H9 (cell line): ENCODE measurements at regions not wholly inside any gene's neighbourhood (a gene's known extent, or its start where the extent isn't known, plus 50 kb on each side); places are given as distances from the start of the nearest gene placed in this dataset.

Source experiments
- DNase-seq: peaks from one replicate; pipeline ENCODE4 v3.0.0-alpha.2; 2017
- H2AFZ ChIP-seq: one replicate; pipeline ENCODE4 v1.6.1; 2013; ENCODE audit warnings: mild to moderate bottlenecking, low read length, control low read depth, moderate library complexity
- H2AK5ac ChIP-seq: 2 replicates; pipeline ENCODE4 v1.6.1; 2013; ENCODE audit warnings: low read length, control low read depth, mixed read lengths; ENCODE audit not compliant: insufficient read length
- H2BK120ac ChIP-seq: one replicate; pipeline ENCODE4 v1.6.1; 2013; ENCODE audit warnings: low read depth, mild to moderate bottlenecking, low read length, control low read depth, inconsistent platforms; ENCODE audit not compliant: poor library complexity, severe bottlenecking
- H2BK12ac ChIP-seq: 2 replicates; pipeline ENCODE4 v1.6.1; 2013; ENCODE audit warnings: low read length, control low read depth, mixed read lengths, low read depth; ENCODE audit not compliant: insufficient read length
- H2BK15ac ChIP-seq: 2 replicates; pipeline ENCODE4 v1.6.1; 2013; ENCODE audit warnings: low read depth, low read length, control low read depth
- H2BK20ac ChIP-seq: one replicate; pipeline ENCODE4 v1.6.1; 2013; ENCODE audit warnings: low read depth, mild to moderate bottlenecking, low read length, control low read depth, inconsistent platforms; ENCODE audit not compliant: poor library complexity, severe bottlenecking
- H2BK5ac ChIP-seq: 2 replicates; pipeline ENCODE4 v1.6.1; 2013; ENCODE audit warnings: low read length, control low read depth, mixed read lengths; ENCODE audit not compliant: insufficient read length
- H3K14ac ChIP-seq: 2 replicates; pipeline ENCODE4 v1.6.1; 2013; ENCODE audit warnings: low read length, control low read depth; ENCODE audit not compliant: insufficient read depth
- H3K18ac ChIP-seq: 2 replicates; pipeline ENCODE4 v1.6.1; 2013; ENCODE audit warnings: low read depth, mild to moderate bottlenecking, mixed read lengths, low read length, control low read depth; ENCODE audit not compliant: insufficient read length
- H3K23ac ChIP-seq: 2 replicates; pipeline ENCODE4 v1.6.1; 2013; ENCODE audit warnings: low read length, control low read depth, mixed read lengths, low read depth; ENCODE audit not compliant: insufficient read length
- H3K23me2 ChIP-seq: 2 replicates; pipeline ENCODE4 v1.6.1; 2013; ENCODE audit warnings: low read depth, mild to moderate bottlenecking, mixed read lengths, low read length, control low read depth; ENCODE audit not compliant: insufficient read length, poor library complexity, severe bottlenecking
- H3K27ac ChIP-seq: 2 replicates; pipeline ENCODE4 v1.5.1; 2013; ENCODE audit warnings: low read length, control low read depth, mixed read lengths, low read depth; ENCODE audit not compliant: insufficient read length
- H3K27me3 ChIP-seq: 2 replicates; pipeline ENCODE4 v1.6.1; 2013; ENCODE audit warnings: low read length, control low read depth, inconsistent platforms; ENCODE audit not compliant: insufficient read depth
- H3K4ac ChIP-seq: 2 replicates; pipeline ENCODE4 v1.6.1; 2013; ENCODE audit warnings: low read depth, mild to moderate bottlenecking, control low read depth, inconsistent platforms, low read length, moderate library complexity
- H3K4me1 ChIP-seq: 2 replicates; pipeline ENCODE4 v1.6.1; 2013; ENCODE audit warnings: low read length, control low read depth, inconsistent platforms; ENCODE audit not compliant: insufficient read depth
- H3K4me2 ChIP-seq: 2 replicates; pipeline ENCODE4 v1.6.1; 2013; ENCODE audit warnings: low read length, control low read depth, mixed read lengths; ENCODE audit not compliant: insufficient read length, insufficient read depth
- H3K56ac ChIP-seq: 2 replicates; pipeline ENCODE4 v1.6.1; 2013; ENCODE audit warnings: low read depth, mild to moderate bottlenecking, mixed read lengths, low read length, control low read depth; ENCODE audit not compliant: insufficient read length
- H3K79me1 ChIP-seq: 2 replicates; pipeline ENCODE4 v1.6.1; 2013; ENCODE audit warnings: low read depth, mild to moderate bottlenecking, moderate library complexity, low read length, control low read depth, inconsistent platforms; ENCODE audit not compliant: insufficient read depth, poor library complexity, severe bottlenecking
- H3K79me2 ChIP-seq: 2 replicates; pipeline ENCODE4 v1.6.1; 2013; ENCODE audit warnings: low read length, control low read depth, inconsistent platforms; ENCODE audit not compliant: insufficient read depth
- H3K9ac ChIP-seq: 2 replicates; pipeline ENCODE4 v1.6.1; 2013; ENCODE audit warnings: low read length, control low read depth, mixed read lengths; ENCODE audit not compliant: insufficient read length; ENCODE audit errors: extremely low read depth
- H3K9me3 ChIP-seq: one replicate; pipeline ENCODE4 v1.6.1; 2013; ENCODE audit warnings: low read depth, low read length, inconsistent platforms; ENCODE audit not compliant: control insufficient read depth
- H3T11ph ChIP-seq: one replicate; pipeline ENCODE4 v1.6.1; 2013; ENCODE audit warnings: mild to moderate bottlenecking, low read length, control low read depth, inconsistent platforms
- H4K20me1 ChIP-seq: one replicate; pipeline ENCODE4 v1.6.1; 2013; ENCODE audit not compliant: control insufficient read depth, insufficient read length, insufficient read depth
- H4K5ac ChIP-seq: 2 replicates; pipeline ENCODE4 v1.6.1; 2013; ENCODE audit warnings: low read depth, mild to moderate bottlenecking, mixed read lengths, low read length, control low read depth; ENCODE audit not compliant: insufficient read length
- H4K8ac ChIP-seq: replicated peaks from 2 replicates; pipeline ENCODE4 v1.6.1; 2013; ENCODE audit warnings: low read length, control low read depth, mixed read lengths, low read depth; ENCODE audit not compliant: insufficient read length
- H4K91ac ChIP-seq: 2 replicates; pipeline ENCODE4 v1.6.1; 2013; ENCODE audit warnings: low read depth, mild to moderate bottlenecking, moderate library complexity, mixed read lengths, low read length, control low read depth; ENCODE audit not compliant: insufficient read length
- H3K27ac Mint-ChIP-seq, 3 experiments: 2 replicates in 2 of 3; 3 replicates in 1 of 3; pipeline ENCODE4 v1.8.0; 2020 to 2021; ENCODE audit warnings: mixed read lengths in 3 of 3, mild to moderate bottlenecking in 1 of 3, moderate library complexity in 1 of 3
- H3K27me3 Mint-ChIP-seq: 2 replicates; pipeline ENCODE4 v1.8.0; 2021; ENCODE audit warnings: low read depth, mild to moderate bottlenecking, moderate library complexity, mixed read lengths
- H3K36me3 Mint-ChIP-seq, 3 experiments: 2 replicates in 2 of 3; 3 replicates in 1 of 3; pipeline ENCODE4 v1.8.0; 2020 to 2021; ENCODE audit warnings: low read depth in 3 of 3, mixed read lengths in 3 of 3; ENCODE audit not compliant: insufficient read depth in 1 of 3
- H3K4me1 Mint-ChIP-seq, 2 experiments: 2 replicates each; pipeline ENCODE4 v1.8.0; 2020; ENCODE audit warnings: mixed read lengths in 2 of 2
- H3K4me3 Mint-ChIP-seq, 2 experiments: 2 replicates in 1 of 2; 3 replicates in 1 of 2; pipeline ENCODE4 v1.8.0; 2020 to 2021; ENCODE audit warnings: mild to moderate bottlenecking in 2 of 2, mixed read lengths in 2 of 2, moderate library complexity in 1 of 2
- H3K9me3 Mint-ChIP-seq, 2 experiments: 2 replicates in 1 of 2; 3 replicates in 1 of 2; pipeline ENCODE4 v1.8.0; 2020; ENCODE audit warnings: mild to moderate bottlenecking in 2 of 2, mixed read lengths in 2 of 2, moderate library complexity in 1 of 2
- WGBS: extraction: QIAGEN DNeasy Blood & Tissue Kit; methylation state at CpG from one replicate; pipeline ENCODE4 v1.1.7; 2013; ENCODE audit warnings: missing lambda C conversion rate, low lambda C conversion rate, mixed read lengths; ENCODE audit not compliant: insufficient read length; ENCODE audit errors: extremely low coverage; 5-methylcytosine and 5-hydroxymethylcytosine counted together
- TF ChIP-seq, protein P1 (sequence below): fragments of 200-600 bp; sonication (generic); conservative IDR thresholded peaks from 3 replicates; pipeline ENCODE4 v1.8.0; 2021; ENCODE audit warnings: antibody characterized with exemption, mild to moderate bottlenecking

DNA sequence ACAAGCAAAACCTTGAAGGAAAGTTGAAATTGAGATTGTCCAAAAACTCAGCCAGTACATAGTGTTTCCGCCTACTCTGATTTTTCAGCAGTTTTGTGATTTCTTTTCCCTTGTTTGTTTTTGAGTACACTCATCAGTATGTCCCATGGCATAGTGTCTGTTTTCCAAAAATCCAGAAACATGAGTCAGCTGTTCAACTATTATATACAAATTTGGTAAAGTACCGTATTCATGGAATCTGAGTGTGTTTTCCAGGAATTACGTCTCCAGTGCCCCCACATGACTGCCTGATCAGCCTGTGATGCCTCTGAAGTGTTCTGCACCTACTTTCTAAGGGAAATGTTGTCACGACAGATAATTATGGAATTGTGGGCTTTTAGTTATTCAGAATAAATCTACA lies 186.8 kb downstream of the LTN1 start:
- Histone ChIP-seq H3K23ac (no peak overlapping the region), H3K4me2 (no peak overlapping the region), H2BK12ac (no peak overlapping the region), H3K79me2 (no peaks in the 10 kb centered on the region), H2AK5ac (no peak overlapping the region), H3K9ac (no peak overlapping the region), H4K5ac (no peak overlapping the region), H2BK15ac (no peak overlapping the region), H3K27ac (no peak overlapping the region), H3T11ph (no peak overlapping the region), H3K4ac (no peak overlapping the region), H3K9me3 (no peaks in the 10 kb centered on the region), H3K56ac (no peak overlapping the region), H3K4me1 (no peaks in the 10 kb centered on the region), H3K23me2 (no peaks in the 10 kb centered on the region), H2BK20ac (no peak overlapping the region), H2BK120ac (no peak overlapping the region), H2AFZ (no peak overlapping the region), H2BK5ac (no peak overlapping the region), H3K18ac (no peak overlapping the region), H3K14ac (no peak overlapping the region), H3K27me3 (no peaks in the 10 kb centered on the region), H3K79me1 (no peaks in the 10 kb centered on the region), H4K8ac (no peak overlapping the region), H4K91ac (no peak overlapping the region), H4K20me1 (no peaks in the 10 kb centered on the region)
- Mint-ChIP-seq H3K9me3 (peaks cover 3 to 8% of the 10 kb centered on the region in 2 experiments; a peak in 4 of 5 replicates), H3K27ac (peak overlapping the region in 1 of 3 experiments; percentile 28; a peak in 1 of 7 replicates), H3K4me3 (no peak overlapping the region), H3K36me3 (peaks cover 0 to 6% (median 2%) of the 10 kb centered on the region in 3 experiments; a peak in 2 of 7 replicates), H3K4me1 (peaks cover 0 to 2% of the 10 kb centered on the region in 2 experiments; a peak in 2 of 4 replicates), H3K27me3 (no peaks in the 10 kb centered on the region)
- no CpG with 5 or more reads among the region's 4 CpGs for WGBS
- TF ChIP-seq, protein P1, sequence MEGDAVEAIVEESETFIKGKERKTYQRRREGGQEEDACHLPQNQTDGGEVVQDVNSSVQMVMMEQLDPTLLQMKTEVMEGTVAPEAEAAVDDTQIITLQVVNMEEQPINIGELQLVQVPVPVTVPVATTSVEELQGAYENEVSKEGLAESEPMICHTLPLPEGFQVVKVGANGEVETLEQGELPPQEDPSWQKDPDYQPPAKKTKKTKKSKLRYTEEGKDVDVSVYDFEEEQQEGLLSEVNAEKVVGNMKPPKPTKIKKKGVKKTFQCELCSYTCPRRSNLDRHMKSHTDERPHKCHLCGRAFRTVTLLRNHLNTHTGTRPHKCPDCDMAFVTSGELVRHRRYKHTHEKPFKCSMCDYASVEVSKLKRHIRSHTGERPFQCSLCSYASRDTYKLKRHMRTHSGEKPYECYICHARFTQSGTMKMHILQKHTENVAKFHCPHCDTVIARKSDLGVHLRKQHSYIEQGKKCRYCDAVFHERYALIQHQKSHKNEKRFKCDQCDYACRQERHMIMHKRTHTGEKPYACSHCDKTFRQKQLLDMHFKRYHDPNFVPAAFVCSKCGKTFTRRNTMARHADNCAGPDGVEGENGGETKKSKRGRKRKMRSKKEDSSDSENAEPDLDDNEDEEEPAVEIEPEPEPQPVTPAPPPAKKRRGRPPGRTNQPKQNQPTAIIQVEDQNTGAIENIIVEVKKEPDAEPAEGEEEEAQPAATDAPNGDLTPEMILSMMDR = no peak
- no peak for DNase-seq
